OCI-LY1 (cell line): ENCODE measurements at regions not wholly inside any gene's neighbourhood (a gene's known extent, or its start where the extent isn't known, plus 50 kb on each side); places are given as distances from the start of the nearest gene placed in this dataset.

Experiments used
- H2AFZ ChIP-seq: fragments of 200-600 bp; sonication (generic), shearing (Covaris generic); 2 replicates; pipeline ENCODE4 v1.6.0; 2014; ENCODE audit warnings: antibody characterized with exemption, mild to moderate bottlenecking, low read length
- H3F3A ChIP-seq: fragments of 200-600 bp; sonication (generic), shearing (Covaris generic); 2 replicates; pipeline ENCODE4 v1.6.0; 2014; ENCODE audit warnings: mild to moderate bottlenecking, antibody characterized with exemption, low read length, moderate library complexity; ENCODE audit not compliant: insufficient read depth
- H3K27ac ChIP-seq: fragments of 200-600 bp; sonication (generic); 2 replicates; pipeline ENCODE4 v1.5.1; 2014; ENCODE audit warnings: low read length, mixed run types, mild to moderate bottlenecking, low read depth; ENCODE audit not compliant: poor library complexity, severe bottlenecking
- H3K27me3 ChIP-seq: fragments of 200-600 bp; sonication (generic); 2 replicates; pipeline ENCODE4 v1.6.0; 2014; ENCODE audit warnings: antibody characterized with exemption, mild to moderate bottlenecking, low read length, moderate library complexity; ENCODE audit not compliant: insufficient read depth
- H3K36me3 ChIP-seq: fragments of 200-600 bp; sonication (generic); 2 replicates; pipeline ENCODE4 v1.6.1; 2014; ENCODE audit warnings: mild to moderate bottlenecking, antibody characterized with exemption, low read length, moderate library complexity, mixed read lengths; ENCODE audit not compliant: insufficient read depth
- H3K4me1 ChIP-seq: fragments of 200-600 bp; sonication (generic); 2 replicates; pipeline ENCODE4 v1.5.1; 2014; ENCODE audit warnings: mild to moderate bottlenecking, low read length, moderate library complexity; ENCODE audit not compliant: insufficient read depth, severe bottlenecking
- H3K4me2 ChIP-seq: fragments of 200-600 bp; sonication (generic), shearing (Covaris generic); 2 replicates; pipeline ENCODE4 v1.6.1; 2014; ENCODE audit warnings: low read length
- H3K4me3 ChIP-seq: fragments of 200-600 bp; sonication (generic); 2 replicates; pipeline ENCODE4 v1.5.1; 2014; ENCODE audit warnings: low read length, low read depth, mild to moderate bottlenecking, mixed read lengths; ENCODE audit not compliant: poor library complexity, severe bottlenecking
- H3K79me2 ChIP-seq: fragments of 200-600 bp; shearing (Covaris generic); 2 replicates; pipeline ENCODE4 v1.6.1; 2016; ENCODE audit warnings: mixed run types, low read length, mixed read lengths; ENCODE audit not compliant: insufficient read depth
- H3K9ac ChIP-seq: fragments of 200-600 bp; sonication (generic), shearing (Covaris generic); 2 replicates; pipeline ENCODE4 v1.6.1; 2014; ENCODE audit warnings: mild to moderate bottlenecking, low read length, mixed read lengths
- H3K9me2 ChIP-seq: fragments of 200-600 bp; sonication (generic), shearing (Covaris generic); 2 replicates; pipeline ENCODE4 v1.6.1; 2014; ENCODE audit warnings: low read depth, mild to moderate bottlenecking, low read length, mixed read lengths
- H3K9me3 ChIP-seq: fragments of 200-600 bp; shearing (Covaris generic); 2 replicates; pipeline ENCODE4 v1.6.1; 2014; ENCODE audit warnings: low read length, mixed read lengths
- H4K20me1 ChIP-seq: fragments of 200-600 bp; sonication (generic), shearing (Covaris generic); 2 replicates; pipeline ENCODE4 v1.6.0; 2016; ENCODE audit warnings: mild to moderate bottlenecking, low read length; ENCODE audit not compliant: insufficient read depth
- EZH2 ChIP-seq: fragments of 200-600 bp; sonication (generic), shearing (Covaris generic); IDR thresholded peaks from 2 replicates; pipeline ENCODE4 v1.8.0; 2017; ENCODE audit warnings: borderline replicate concordance, mixed run types, mild to moderate bottlenecking, antibody characterized with exemption, low read length, moderate library complexity, mixed read lengths
- TF ChIP-seq, protein P1 (sequence below): fragments of 200-600 bp; sonication (generic), shearing (Covaris generic); IDR thresholded peaks from 2 replicates; pipeline ENCODE4 v1.5.1; 2017; ENCODE audit warnings: mild to moderate bottlenecking, antibody characterized with exemption, low read length, moderate library complexity, mixed read lengths

GRCh38 chr9:105908069-105908468 is 213.7 kb downstream of the TMEM38B start:
- TF ChIP-seq EZH2 = no peak
- TF ChIP-seq, protein P1, sequence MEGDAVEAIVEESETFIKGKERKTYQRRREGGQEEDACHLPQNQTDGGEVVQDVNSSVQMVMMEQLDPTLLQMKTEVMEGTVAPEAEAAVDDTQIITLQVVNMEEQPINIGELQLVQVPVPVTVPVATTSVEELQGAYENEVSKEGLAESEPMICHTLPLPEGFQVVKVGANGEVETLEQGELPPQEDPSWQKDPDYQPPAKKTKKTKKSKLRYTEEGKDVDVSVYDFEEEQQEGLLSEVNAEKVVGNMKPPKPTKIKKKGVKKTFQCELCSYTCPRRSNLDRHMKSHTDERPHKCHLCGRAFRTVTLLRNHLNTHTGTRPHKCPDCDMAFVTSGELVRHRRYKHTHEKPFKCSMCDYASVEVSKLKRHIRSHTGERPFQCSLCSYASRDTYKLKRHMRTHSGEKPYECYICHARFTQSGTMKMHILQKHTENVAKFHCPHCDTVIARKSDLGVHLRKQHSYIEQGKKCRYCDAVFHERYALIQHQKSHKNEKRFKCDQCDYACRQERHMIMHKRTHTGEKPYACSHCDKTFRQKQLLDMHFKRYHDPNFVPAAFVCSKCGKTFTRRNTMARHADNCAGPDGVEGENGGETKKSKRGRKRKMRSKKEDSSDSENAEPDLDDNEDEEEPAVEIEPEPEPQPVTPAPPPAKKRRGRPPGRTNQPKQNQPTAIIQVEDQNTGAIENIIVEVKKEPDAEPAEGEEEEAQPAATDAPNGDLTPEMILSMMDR = no peak
- Histone ChIP-seq H3K9ac (no peak overlapping the region), H3K9me2 (no peaks in the 10 kb centered on the region), H3K36me3 (no peaks in the 10 kb centered on the region), H3K4me3 (no peak overlapping the region), H4K20me1 (no peaks in the 10 kb centered on the region), H3F3A (no peaks in the 10 kb centered on the region), H3K9me3 (no peaks in the 10 kb centered on the region), H3K4me2 (no peak overlapping the region), H3K79me2 (no peaks in the 10 kb centered on the region), H2AFZ (no peak overlapping the region), H3K4me1 (no peaks in the 10 kb centered on the region), H3K27me3 (no peaks in the 10 kb centered on the region), H3K27ac (no peak overlapping the region)

DNA sequence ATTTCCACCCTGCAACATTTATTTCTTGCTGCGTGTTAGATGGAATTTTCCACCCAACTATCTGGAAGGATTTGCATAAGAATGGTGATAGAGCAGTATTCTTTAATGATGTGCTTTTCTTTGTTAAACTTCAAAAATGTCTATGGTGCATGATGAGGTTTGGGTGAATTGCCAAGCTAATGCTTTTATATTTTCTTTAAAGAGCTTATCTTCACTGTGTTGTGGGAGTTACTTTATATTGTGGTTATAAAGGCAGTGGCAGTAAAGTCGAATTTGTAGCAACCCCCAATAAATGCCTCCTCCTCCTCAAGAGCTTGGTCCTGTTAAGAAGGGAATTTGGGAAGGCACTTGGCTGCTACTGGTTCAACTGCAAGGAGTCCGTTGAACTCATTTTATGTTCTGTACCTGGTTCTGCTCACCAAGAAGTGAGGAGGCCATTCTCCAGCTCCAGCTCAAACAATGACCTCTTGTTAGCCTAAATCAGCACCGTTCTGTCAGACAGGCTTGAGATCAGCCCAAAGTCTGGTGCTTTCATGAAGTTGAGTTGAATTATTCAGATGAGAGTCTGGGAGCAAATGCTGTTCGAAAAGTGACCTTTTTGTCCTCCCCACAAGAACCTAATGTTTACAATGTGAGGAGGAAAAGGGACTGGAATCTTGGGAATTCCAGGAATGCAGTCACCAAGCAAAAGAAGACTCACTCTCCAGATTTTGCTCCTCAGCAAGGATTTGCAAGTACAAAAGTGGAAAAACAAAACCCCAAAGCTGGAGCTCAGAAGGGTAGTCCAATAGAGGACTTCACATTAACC is 217.0 kb downstream of the TMEM38B start:
- Histone ChIP-seq H3K4me2 (no peak overlapping the region), H3K27me3 (no peaks in the 10 kb centered on the region), H4K20me1 (no peaks in the 10 kb centered on the region), H3K4me3 (no peak overlapping the region), H3K9me3 (no peaks in the 10 kb centered on the region), H3K9me2 (no peaks in the 10 kb centered on the region), H2AFZ (no peak overlapping the region), H3K27ac (no peak overlapping the region), H3K4me1 (no peaks in the 10 kb centered on the region), H3F3A (no peaks in the 10 kb centered on the region), H3K9ac (no peak overlapping the region), H3K36me3 (no peaks in the 10 kb centered on the region), H3K79me2 (no peaks in the 10 kb centered on the region)
- no peak for TF ChIP-seq EZH2
- TF ChIP-seq, protein P1 = no peak

DNA sequence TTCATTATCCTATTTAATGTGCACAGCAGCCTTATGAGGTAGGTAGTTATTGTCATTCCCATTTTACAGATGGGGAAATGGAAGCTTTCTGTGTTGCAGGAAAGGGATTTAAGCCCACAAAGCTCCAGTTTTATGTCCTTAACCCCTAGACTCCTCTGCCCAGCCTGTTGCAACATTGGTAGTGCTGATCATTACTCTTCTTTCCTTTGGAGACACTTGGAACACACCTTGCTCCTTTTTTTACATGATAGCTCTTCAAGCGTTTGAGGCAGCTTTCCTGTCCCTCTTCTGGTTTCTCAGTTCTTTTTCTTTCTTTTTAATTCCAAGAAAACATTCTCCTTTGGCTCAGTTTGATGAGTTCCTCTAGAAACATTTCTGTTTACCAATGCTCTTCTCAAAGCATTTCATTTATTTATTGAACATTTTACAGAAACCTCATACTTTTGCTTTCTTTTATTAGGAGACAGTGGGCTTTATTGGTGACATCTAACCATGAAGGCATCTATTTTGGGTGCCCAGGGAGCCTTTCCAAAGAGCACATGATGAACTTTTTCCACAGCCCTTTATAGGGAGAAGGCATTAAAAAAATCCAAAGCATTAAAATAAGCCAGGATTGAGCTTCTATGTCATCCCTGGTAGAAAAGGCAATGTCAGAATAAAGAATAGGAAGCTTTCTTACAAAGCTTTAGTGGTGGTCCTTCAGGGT is 218.0 kb downstream of the TMEM38B start:
- no peaks in the 10 kb centered on the region for H4K20me1 ChIP-seq
- H3K27me3 ChIP-seq = no peaks in the 10 kb centered on the region
- no peak overlapping the region for H3K27ac ChIP-seq
- H3K79me2 ChIP-seq = no peaks in the 10 kb centered on the region
- TF ChIP-seq, protein P1 = no peak
- no peak for TF ChIP-seq EZH2
- no peaks in the 10 kb centered on the region for H3K9me2 ChIP-seq
- H3K9ac ChIP-seq = no peak overlapping the region
- H3K4me3 ChIP-seq = no peak overlapping the region
- H3K36me3 ChIP-seq = no peaks in the 10 kb centered on the region
- no peaks in the 10 kb centered on the region for H3F3A ChIP-seq
- H3K4me2 ChIP-seq = no peak overlapping the region
- H2AFZ ChIP-seq = no peak overlapping the region
- no peaks in the 10 kb centered on the region for H3K4me1 ChIP-seq
- H3K9me3 ChIP-seq = no peaks in the 10 kb centered on the region
